ENCODE measurements at regions not wholly inside any gene's neighbourhood (a gene's known extent, or its start where the extent isn't known, plus 50 kb on each side); places are given as distances from the start of the nearest gene placed in this dataset.

GRCh38 chr4:31021008-31021407 lies 300.8 kb downstream of the PCDH7 start:
- H3K4me3 ChIP-seq (replicated peaks in 1 of 2; ENCODE audit: low read depth in 1 of 2, low read length in 2 of 2): peak overlapping the region; percentile 8 to 46; a peak in 3 of 4 replicates
- peak overlapping the region; percentile 91 for H3K27ac ChIP-seq (ENCODE audit: low read depth, low read length)
- H4K20me1 ChIP-seq (ENCODE audit: insufficient read depth): no peaks in the 10 kb centered on the region
- TF ChIP-seq EZH2 (IDR thresholded peaks at IDR 0.05): no peak
- TF ChIP-seq ZBTB33 (IDR thresholded peaks at IDR 0.05; ENCODE audit: extremely low read depth, insufficient replicate concordance, low read length): no peak
- TF ChIP-seq REST (IDR thresholded peaks at IDR 0.05; ENCODE audit: low read depth): no peak
- TF ChIP-seq EZH2phosphoT487 (IDR thresholded peaks at IDR 0.05; ENCODE audit: borderline replicate concordance): no peak
- TF ChIP-seq EGR1 (IDR thresholded peaks at IDR 0.05; ENCODE audit: low read depth): no peak
- TF ChIP-seq ATF3 (IDR thresholded peaks at IDR 0.05): no peak
- TF ChIP-seq CBX3 (IDR thresholded peaks at IDR 0.05; ENCODE audit: low read depth): no peak
- TF ChIP-seq ZFX (IDR thresholded peaks at IDR 0.05): no peak
- no peak for TF ChIP-seq CEBPB (IDR thresholded peaks at IDR 0.05; ENCODE audit: low read depth)
- no peak for TF ChIP-seq POLR2A (IDR thresholded peaks at IDR 0.05; ENCODE audit: borderline replicate concordance, extremely low read depth, insufficient read depth, insufficient read length)
- TF ChIP-seq FOSL1 (IDR thresholded peaks at IDR 0.05; ENCODE audit: low read depth): no peak
- TF ChIP-seq CTCF (IDR thresholded peaks at IDR 0.05 in 2 of 3, conservative IDR thresholded peaks at IDR 0.05 in 1 of 3; ENCODE audit: borderline replicate concordance in 1 of 3, insufficient read depth in 1 of 3, low read depth in 2 of 3, low read length in 2 of 3): no peak
- no peak for TF ChIP-seq SIN3A (IDR thresholded peaks at IDR 0.05; ENCODE audit: low read depth)
- no peak for TF ChIP-seq SP1 (IDR thresholded peaks at IDR 0.05; ENCODE audit: low read depth)
- no peak for TF ChIP-seq ELF1 (IDR thresholded peaks at IDR 0.05; ENCODE audit: borderline replicate concordance, low read depth)
- no peak for TF ChIP-seq YY1 (IDR thresholded peaks at IDR 0.05; ENCODE audit: extremely low read depth, insufficient replicate concordance, low read depth, low read length)
- no peak overlapping the region for H2AFZ ChIP-seq (ENCODE audit: low read depth, low read length, poor library complexity, severe bottlenecking)
- H3K79me2 ChIP-seq (ENCODE audit: insufficient read depth, low read length): peaks cover 98% of the 10 kb centered on the region
- BruUV-seq (replicated peaks): TSS peak; percentile 75
- intact Hi-C loops (cut with micrococcal nuclease): loop anchor here (5.0 to 10.0 kb wide), 3 partner anchors 69 to 249 kb away; no protein-coding TSS in a partner anchor
- H3K9me3 ChIP-seq (ENCODE audit: control insufficient read depth in 1 of 2, insufficient read depth in 1 of 2, low read depth in 1 of 2, low read length in 2 of 2): no peaks in the 10 kb centered on the region
- CTCF ChIA-PET: interaction anchor here (1.0 kb wide), 1 partner anchor 8 kb away, joined by 3 read pairs; no protein-coding TSS in a partner anchor
- ATAC-seq: no peak
- H3K4me1 ChIP-seq (ENCODE audit: control insufficient read depth in 1 of 2, insufficient read depth in 2 of 2, low read length in 2 of 2): peaks cover 95 to 99% of the 10 kb centered on the region in 2 experiments
- no peaks in the 10 kb centered on the region for H3K9me2 ChIP-seq (ENCODE audit: insufficient read depth)
- H3K27me3 ChIP-seq (ENCODE audit: insufficient read depth, low read length): no peaks in the 10 kb centered on the region
- H3K36me3 ChIP-seq (ENCODE audit: control insufficient read depth in 1 of 2, insufficient read depth in 2 of 2, low read length in 2 of 2): no peaks in the 10 kb centered on the region
- RAD21 ChIA-PET (ENCODE audit: low non-redundant PET in 1 of 2, low total read pairs in 2 of 2, uncharacterized antibody in 2 of 2, unreplicated experiment in 2 of 2): no interaction called here
- no peak for DNase-seq (ENCODE audit: low read depth, low spot score)
- peak overlapping the region; percentile 78 for H3K9ac ChIP-seq (ENCODE audit: low read length)
- POLR2A ChIA-PET: interaction anchor here (1.0 to 1.3 kb wide), 2 partner anchors 18 to 257 kb away, joined by 3 read pairs; no protein-coding TSS in a partner anchor
- peak overlapping the region; percentile 74 for H3K4me2 ChIP-seq (ENCODE audit: low read length)

Data from HCT116 (cell line).